HL-60 (cell line): ENCODE measurements at regions not wholly inside any gene's neighbourhood (a gene's known extent, or its start where the extent isn't known, plus 50 kb on each side); places are given as distances from the start of the nearest gene placed in this dataset.

Experiments
- DNase-seq, 2 experiments: peaks; one replicate each; pipeline ENCODE4 v3.0.0-alpha.2; 2010 to 2020; ENCODE audit warnings: low read depth in 1 of 2, low spot score in 1 of 2
- H3K27ac ChIP-seq: fragments of 250-450 bp; sonication (Bioruptor Pico); replicated peaks from 2 replicates; pipeline ENCODE4 v1.5.1; 2020; ENCODE audit warnings: mild to moderate bottlenecking, moderate library complexity
- H3K27me3 ChIP-seq: fragments of 250-450 bp; sonication (Bioruptor Pico); 2 replicates; pipeline ENCODE4 v1.5.1; 2021; ENCODE audit warnings: mild to moderate bottlenecking, moderate library complexity; ENCODE audit not compliant: insufficient read depth, poor library complexity, severe bottlenecking
- H3K4me3 ChIP-seq: replicated peaks from 2 replicates; pipeline ENCODE4 v1.5.1; 2011; ENCODE audit warnings: mild to moderate bottlenecking, control low read depth, low read length; ENCODE audit not compliant: insufficient read depth
- CTCF ChIP-seq: IDR thresholded peaks from one replicate; pipeline ENCODE4 v1.5.1; 2011; ENCODE audit warnings: low read length, control low read depth, inconsistent platforms; ENCODE audit not compliant: insufficient read depth
- GABPA ChIP-seq: IDR thresholded peaks from 2 replicates; pipeline ENCODE4 v1.6.1; 2012; ENCODE audit warnings: low read depth
- POLR2AphosphoS5 ChIP-seq: IDR thresholded peaks from 2 replicates; pipeline ENCODE4 v1.6.1; 2012; ENCODE audit warnings: low read depth
- REST ChIP-seq: IDR thresholded peaks from 2 replicates; pipeline ENCODE4 v1.6.1; 2012; ENCODE audit warnings: low read depth; ENCODE audit not compliant: insufficient replicate concordance
- SPI1 ChIP-seq: IDR thresholded peaks from 2 replicates; pipeline ENCODE4 v1.6.1; 2012; ENCODE audit warnings: low read depth, mild to moderate bottlenecking, borderline replicate concordance

GRCh38 chr3:166340604-166341266 lies 503.5 kb upstream of the BCHE start:
- Histone ChIP-seq H3K4me3 (no peak overlapping the region), H3K27me3 (no peaks in the 10 kb centered on the region), H3K27ac (no peak overlapping the region)
- no peak for DNase-seq
- no peak for TF ChIP-seq POLR2AphosphoS5
- TF ChIP-seq REST, result no peak
- TF ChIP-seq SPI1, result no peak
- no peak for TF ChIP-seq CTCF
- no peak for TF ChIP-seq GABPA

GRCh38 chr3:166324401-166324800 lies 487.2 kb upstream of the BCHE start:
- no peak overlapping the region for H3K27ac ChIP-seq
- no peak overlapping the region for H3K4me3 ChIP-seq
- DNase-seq, result no peak
- no peaks in the 10 kb centered on the region for H3K27me3 ChIP-seq
- TF ChIP-seq POLR2AphosphoS5, result no peak
- TF ChIP-seq SPI1, result no peak
- TF ChIP-seq GABPA, result no peak
- TF ChIP-seq CTCF, result no peak
- no peak for TF ChIP-seq REST

- Histone ChIP-seq H3K4me3 (no peak overlapping the region), H3K27me3 (no peaks in the 10 kb centered on the region), H3K27ac (no peak overlapping the region)
- TF ChIP-seq GABPA (no peak), POLR2AphosphoS5 (no peak), CTCF (no peak), REST (no peak), SPI1 (no peak)
- DNase-seq, result no peak
Measured at GRCh38 chr3:166322391-166322790, 485.2 kb upstream of the BCHE start.
